Caco-2 (cell line): ENCODE measurements at regions not wholly inside any gene's neighbourhood (a gene's known extent, or its start where the extent isn't known, plus 50 kb on each side); places are given as distances from the start of the nearest gene placed in this dataset.

Experiments used
- BruUV-seq: library from RNA; stranded (reverse); fragments of 400-500 nt; replicated peaks from 2 replicates; lab custom pipeline; 2021; lab: Mats Ljungman, UMichigan
- CTCF ChIA-PET: fragments of 300-600 bp; sonication (Branson Sonifier 250); formaldehyde crosslinking; loops from one replicate; lab custom pipeline; 2022; ENCODE audit warnings: antibody characterized with exemption; lab: Charles Lee
- POLR2A ChIA-PET: fragments of 300-600 bp; sonication (Branson Sonifier 250); formaldehyde crosslinking; loops from one replicate; lab custom pipeline; 2022; ENCODE audit warnings: antibody characterized with exemption; lab: Charles Lee
- DNase-seq, 2 experiments: peaks; one replicate each; pipeline versions ENCODE4 v3.0.0 to v3.0.0-alpha.2; 2020 to 2022
- H3K27me3 ChIP-seq: replicated peaks from 2 replicates; pipeline ENCODE4 v1.6.0; 2011; ENCODE audit warnings: low read length; ENCODE audit not compliant: control insufficient read depth, insufficient read depth
- H3K36me3 ChIP-seq: 2 replicates; pipeline ENCODE4 v1.5.1; 2011; ENCODE audit warnings: low read length; ENCODE audit not compliant: control insufficient read depth, insufficient read depth
- H3K4me1 ChIP-seq: fragments of 250-450 bp; sonication (Bioruptor Pico); 2 replicates; pipeline ENCODE4 v1.5.1; 2020; ENCODE audit warnings: mild to moderate bottlenecking
- H3K4me3 ChIP-seq: 2 replicates; pipeline ENCODE4 v1.5.1; 2011; ENCODE audit warnings: low read depth, mild to moderate bottlenecking, control low read depth, low read length
- H3K9me3 ChIP-seq: fragments of 250-450 bp; sonication (Bioruptor Pico); 2 replicates; pipeline ENCODE4 v1.5.1; 2020; ENCODE audit warnings: mild to moderate bottlenecking, moderate library complexity
- H3K27ac Mint-ChIP-seq: one replicate; pipeline ENCODE4 v1.8.0; 2022; ENCODE audit warnings: mixed read lengths; ENCODE audit not compliant: unreplicated experiment
- H3K27me3 Mint-ChIP-seq: one replicate; pipeline ENCODE4 v1.8.0; 2022; ENCODE audit warnings: mixed read lengths; ENCODE audit not compliant: insufficient read depth, unreplicated experiment
- H3K36me3 Mint-ChIP-seq: one replicate; pipeline ENCODE4 v1.8.0; 2022; ENCODE audit warnings: mild to moderate bottlenecking, mixed read lengths; ENCODE audit not compliant: insufficient read depth, unreplicated experiment
- H3K4me1 Mint-ChIP-seq: one replicate; pipeline ENCODE4 v1.8.0; 2022; ENCODE audit warnings: low read depth, mixed read lengths; ENCODE audit not compliant: unreplicated experiment
- H3K4me3 Mint-ChIP-seq: one replicate; pipeline ENCODE4 v1.8.0; 2022; ENCODE audit warnings: mild to moderate bottlenecking, moderate library complexity, mixed read lengths; ENCODE audit not compliant: unreplicated experiment
- H3K9me3 Mint-ChIP-seq: one replicate; pipeline ENCODE4 v1.8.0; 2022; ENCODE audit warnings: mixed read lengths; ENCODE audit not compliant: unreplicated experiment
- CTCF ChIP-seq, 2 experiments: fragments of 200-600 bp in 1 of 2; IDR thresholded peaks; 1 replicate in 1 of 2; 2 replicates in 1 of 2; pipeline versions ENCODE4 v1.5.1 to v1.8.0; 2011 to 2022; ENCODE audit warnings: antibody characterized with exemption in 1 of 2, control low read depth in 1 of 2, inconsistent platforms in 1 of 2, low read depth in 1 of 2, low read length in 1 of 2, mild to moderate bottlenecking in 1 of 2, moderate library complexity in 1 of 2; ENCODE audit not compliant: insufficient read depth in 1 of 2, severe bottlenecking in 1 of 2, unreplicated experiment in 1 of 2
- intact Hi-C: fragments of 100-400 bp; cut with micrococcal nuclease; formaldehyde crosslinking; loops from one replicate; pipeline ENCODE4 v1.10.0; 2022; ENCODE audit not compliant: unreplicated experiment

GRCh38 chr9:84411683-84412267 lies 71.2 kb upstream of the SLC28A3 start:
- BruUV-seq: no TSS peak
- intact Hi-C loops: no loop called here
- CTCF ChIA-PET: no interaction called here
- Mint-ChIP-seq H3K4me3 (no peak overlapping the region), H3K4me1 (no peaks in the 10 kb centered on the region), H3K27me3 (peaks cover 4% of the 10 kb centered on the region), H3K36me3 (no peaks in the 10 kb centered on the region), H3K9me3 (no peaks in the 10 kb centered on the region), H3K27ac (no peak overlapping the region)
- POLR2A ChIA-PET: no interaction called here
- no peak for DNase-seq
- H3K4me1 ChIP-seq: no peaks in the 10 kb centered on the region
- H3K36me3 ChIP-seq: no peaks in the 10 kb centered on the region
- H3K27me3 ChIP-seq: no peaks in the 10 kb centered on the region
- no peaks in the 10 kb centered on the region for H3K9me3 ChIP-seq
- TF ChIP-seq CTCF (IDR thresholded peaks at IDR 0.05; ENCODE audit: insufficient read depth in 1 of 2, low read depth in 1 of 2, low read length in 1 of 2, severe bottlenecking in 1 of 2, unreplicated experiment in 1 of 2): no peak
- no peak overlapping the region for H3K4me3 ChIP-seq

DNA sequence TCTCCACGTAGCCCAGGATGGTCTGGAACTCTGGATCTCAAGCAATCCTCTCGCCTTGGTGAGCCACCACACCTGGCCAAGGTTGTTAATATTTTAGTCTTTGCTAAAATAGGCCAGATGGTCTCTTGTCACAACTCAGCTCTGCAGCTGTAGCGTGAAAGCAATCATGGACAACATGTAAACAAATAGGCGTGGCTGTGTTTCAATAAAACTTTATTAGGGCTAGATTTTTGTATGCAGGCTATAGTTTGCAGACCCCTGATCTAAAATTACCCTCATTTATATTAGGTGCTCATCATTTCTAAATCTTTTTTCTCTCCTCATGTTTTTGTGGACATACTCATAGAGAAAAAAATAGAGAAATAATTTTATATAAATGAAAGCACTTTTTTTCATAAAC lies 72.1 kb upstream of the SLC28A3 start:
- no peak overlapping the region for H3K4me3 ChIP-seq
- H3K4me1 Mint-ChIP-seq: no peaks in the 10 kb centered on the region
- no peaks in the 10 kb centered on the region for H3K4me1 ChIP-seq
- no peaks in the 10 kb centered on the region for H3K36me3 Mint-ChIP-seq
- POLR2A ChIA-PET: no interaction called here
- no peaks in the 10 kb centered on the region for H3K27me3 ChIP-seq
- H3K27me3 Mint-ChIP-seq: peaks cover 4% of the 10 kb centered on the region
- H3K9me3 Mint-ChIP-seq: no peaks in the 10 kb centered on the region
- no peak overlapping the region for H3K4me3 Mint-ChIP-seq
- H3K9me3 ChIP-seq: no peaks in the 10 kb centered on the region
- no peak for TF ChIP-seq CTCF (IDR thresholded peaks at IDR 0.05; ENCODE audit: insufficient read depth in 1 of 2, low read depth in 1 of 2, low read length in 1 of 2, severe bottlenecking in 1 of 2, unreplicated experiment in 1 of 2)
- no peak overlapping the region for H3K27ac Mint-ChIP-seq
- H3K36me3 ChIP-seq: no peaks in the 10 kb centered on the region
- intact Hi-C loops: no loop called here
- no TSS peak for BruUV-seq
- CTCF ChIA-PET: no interaction called here
- no peak for DNase-seq

- no peaks in the 10 kb centered on the region for H3K9me3 Mint-ChIP-seq
- Histone ChIP-seq H3K9me3 (no peaks in the 10 kb centered on the region), H3K4me1 (no peaks in the 10 kb centered on the region), H3K27me3 (no peaks in the 10 kb centered on the region), H3K4me3 (no peak overlapping the region), H3K36me3 (no peaks in the 10 kb centered on the region)
- no peaks in the 10 kb centered on the region for H3K4me1 Mint-ChIP-seq
- no peak overlapping the region for H3K4me3 Mint-ChIP-seq
- intact Hi-C loops: no loop called here
- no peak for DNase-seq
- H3K36me3 Mint-ChIP-seq: no peaks in the 10 kb centered on the region
- no peak for TF ChIP-seq CTCF (IDR thresholded peaks at IDR 0.05; ENCODE audit: insufficient read depth in 1 of 2, low read depth in 1 of 2, low read length in 1 of 2, severe bottlenecking in 1 of 2, unreplicated experiment in 1 of 2)
- ChIA-PET POLR2A (no interaction called here), CTCF (no interaction called here)
- no TSS peak for BruUV-seq
- peaks cover 4% of the 10 kb centered on the region for H3K27me3 Mint-ChIP-seq
- no peak overlapping the region for H3K27ac Mint-ChIP-seq
Observed at GRCh38 chr9:84413301-84413700, 72.7 kb upstream of the SLC28A3 start.
